ENCODE measurements at regions not wholly inside any gene's neighbourhood (a gene's known extent, or its start where the extent isn't known, plus 50 kb on each side); places are given as distances from the start of the nearest gene placed in this dataset.

DNA sequence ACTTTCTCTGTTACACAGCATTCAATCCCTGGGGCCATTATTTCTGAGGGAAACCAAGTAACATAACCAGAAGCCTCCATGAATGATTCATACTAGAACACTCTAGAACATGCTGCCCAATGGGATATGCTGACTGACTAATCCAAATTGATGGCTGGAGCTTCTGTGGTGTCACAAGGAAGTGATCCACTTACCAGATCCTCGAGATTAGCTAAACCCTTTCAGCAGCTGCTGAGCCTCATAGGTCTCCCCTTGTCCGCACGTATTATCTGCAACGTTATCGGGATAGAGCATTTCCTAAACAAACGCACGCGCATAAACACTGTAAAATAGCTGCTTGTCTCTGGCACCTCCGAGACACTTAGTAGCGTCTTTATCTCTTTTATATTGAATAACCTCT is 61.2 kb upstream of the PROK2 start:
- DNase-seq: no peak

DNA sequence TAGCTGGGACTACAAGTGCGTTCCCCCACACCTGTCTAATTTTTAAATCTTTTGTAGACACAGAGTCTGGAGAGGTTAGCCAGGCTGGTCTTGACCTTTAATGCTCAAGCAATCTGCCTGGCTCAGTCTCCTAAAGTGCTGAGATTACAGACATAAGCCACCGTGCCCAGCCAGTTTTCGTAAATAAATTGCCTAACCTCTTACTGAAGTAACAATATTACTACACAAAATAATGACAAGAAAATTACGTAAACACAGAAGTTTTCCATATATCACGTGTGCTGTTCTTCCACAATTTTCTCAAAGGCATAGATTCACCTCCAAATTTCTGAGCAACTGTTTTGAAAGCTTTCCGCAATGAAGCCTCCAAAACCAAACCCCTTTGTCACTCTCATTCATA is 58.1 kb upstream of the PROK2 start:
- no peak for DNase-seq

DNA sequence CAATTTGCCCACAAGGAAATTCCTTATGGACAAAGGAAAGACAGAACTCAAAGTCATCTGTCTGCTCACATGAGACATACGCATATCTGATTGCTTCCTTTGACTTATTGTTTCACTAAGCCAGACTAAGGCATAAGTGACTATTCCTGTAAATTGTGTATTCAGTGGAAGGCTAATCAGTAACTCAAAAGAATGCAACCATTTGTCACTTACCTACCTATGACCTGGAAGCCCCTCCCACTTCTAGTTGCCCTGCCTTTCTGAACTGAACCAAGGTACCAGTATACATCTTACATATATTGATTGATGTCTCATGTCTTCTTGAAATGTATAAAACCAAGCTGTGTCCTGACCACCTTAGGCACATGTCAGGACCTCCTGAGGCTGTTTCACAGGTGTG is 53.5 kb upstream of the PROK2 start:
- no peak for DNase-seq
